ENCODE measurements at regions not wholly inside any gene's neighbourhood (a gene's known extent, or its start where the extent isn't known, plus 50 kb on each side); places are given as distances from the start of the nearest gene placed in this dataset.

- no peak for TF ChIP-seq CTCF (IDR thresholded peaks at IDR 0.05)
- no peak for TF ChIP-seq POLR2A (IDR thresholded peaks at IDR 0.05)
These were observed 176.9 kb downstream of the FASLG start for GRCh38 chr1:172835834-172836233.
